ENCODE measurements at regions not wholly inside any gene's neighbourhood (a gene's known extent, or its start where the extent isn't known, plus 50 kb on each side); places are given as distances from the start of the nearest gene placed in this dataset.
"Not testable (repeated sequence)": the region's sequence is repeated elsewhere in the genome, so short reads cannot be mapped to it uniquely, and the experiment has no call there.

DNA sequence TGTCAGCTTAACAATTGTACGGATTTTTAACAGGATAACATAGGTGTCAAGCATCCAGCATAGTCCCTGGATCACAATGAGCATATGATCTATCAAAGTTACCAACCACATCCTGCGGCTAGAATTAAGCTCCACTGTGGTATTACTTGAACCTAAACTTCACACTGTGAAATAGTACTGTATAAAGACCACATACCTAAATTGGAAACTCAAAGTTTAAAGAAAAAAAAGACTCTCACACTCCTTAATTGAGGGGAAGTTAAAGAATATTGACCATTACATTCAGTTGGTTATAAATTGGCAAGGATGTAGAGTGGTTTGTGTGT is 133.0 kb upstream of the PZP start:
- TF ChIP-seq, protein P1, sequence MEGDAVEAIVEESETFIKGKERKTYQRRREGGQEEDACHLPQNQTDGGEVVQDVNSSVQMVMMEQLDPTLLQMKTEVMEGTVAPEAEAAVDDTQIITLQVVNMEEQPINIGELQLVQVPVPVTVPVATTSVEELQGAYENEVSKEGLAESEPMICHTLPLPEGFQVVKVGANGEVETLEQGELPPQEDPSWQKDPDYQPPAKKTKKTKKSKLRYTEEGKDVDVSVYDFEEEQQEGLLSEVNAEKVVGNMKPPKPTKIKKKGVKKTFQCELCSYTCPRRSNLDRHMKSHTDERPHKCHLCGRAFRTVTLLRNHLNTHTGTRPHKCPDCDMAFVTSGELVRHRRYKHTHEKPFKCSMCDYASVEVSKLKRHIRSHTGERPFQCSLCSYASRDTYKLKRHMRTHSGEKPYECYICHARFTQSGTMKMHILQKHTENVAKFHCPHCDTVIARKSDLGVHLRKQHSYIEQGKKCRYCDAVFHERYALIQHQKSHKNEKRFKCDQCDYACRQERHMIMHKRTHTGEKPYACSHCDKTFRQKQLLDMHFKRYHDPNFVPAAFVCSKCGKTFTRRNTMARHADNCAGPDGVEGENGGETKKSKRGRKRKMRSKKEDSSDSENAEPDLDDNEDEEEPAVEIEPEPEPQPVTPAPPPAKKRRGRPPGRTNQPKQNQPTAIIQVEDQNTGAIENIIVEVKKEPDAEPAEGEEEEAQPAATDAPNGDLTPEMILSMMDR (IDR thresholded peaks at IDR 0.05 in 4 of 5, conservative IDR thresholded peaks at IDR 0.05 in 1 of 5), result no peak
- TF ChIP-seq POLR2A (IDR thresholded peaks at IDR 0.05), result no peak
- intact Hi-C loops (cut with DNase I; ENCODE audit: low total_unique reads), result no loop called here
- DNase-seq, result no peak
- no peak overlapping the region for H3K27ac ChIP-seq
- H3K4me3 ChIP-seq, result no peak overlapping the region
- H3K4me1 ChIP-seq, result no peaks in the 10 kb centered on the region
- in situ Hi-C loops (cut with MboI; ENCODE audit: low sequenced_read_pairs in 4 of 4), result loop anchor here in 2 of 4 donors (25.0 kb wide), 1 partner anchor 371 kb away; no protein-coding TSS in a partner anchor
- no peaks in the 10 kb centered on the region for H3K36me3 ChIP-seq
- no peaks in the 10 kb centered on the region for H3K9me3 ChIP-seq
- no peak for ATAC-seq
- H3K27me3 ChIP-seq, result no peaks in the 10 kb centered on the region

DNA sequence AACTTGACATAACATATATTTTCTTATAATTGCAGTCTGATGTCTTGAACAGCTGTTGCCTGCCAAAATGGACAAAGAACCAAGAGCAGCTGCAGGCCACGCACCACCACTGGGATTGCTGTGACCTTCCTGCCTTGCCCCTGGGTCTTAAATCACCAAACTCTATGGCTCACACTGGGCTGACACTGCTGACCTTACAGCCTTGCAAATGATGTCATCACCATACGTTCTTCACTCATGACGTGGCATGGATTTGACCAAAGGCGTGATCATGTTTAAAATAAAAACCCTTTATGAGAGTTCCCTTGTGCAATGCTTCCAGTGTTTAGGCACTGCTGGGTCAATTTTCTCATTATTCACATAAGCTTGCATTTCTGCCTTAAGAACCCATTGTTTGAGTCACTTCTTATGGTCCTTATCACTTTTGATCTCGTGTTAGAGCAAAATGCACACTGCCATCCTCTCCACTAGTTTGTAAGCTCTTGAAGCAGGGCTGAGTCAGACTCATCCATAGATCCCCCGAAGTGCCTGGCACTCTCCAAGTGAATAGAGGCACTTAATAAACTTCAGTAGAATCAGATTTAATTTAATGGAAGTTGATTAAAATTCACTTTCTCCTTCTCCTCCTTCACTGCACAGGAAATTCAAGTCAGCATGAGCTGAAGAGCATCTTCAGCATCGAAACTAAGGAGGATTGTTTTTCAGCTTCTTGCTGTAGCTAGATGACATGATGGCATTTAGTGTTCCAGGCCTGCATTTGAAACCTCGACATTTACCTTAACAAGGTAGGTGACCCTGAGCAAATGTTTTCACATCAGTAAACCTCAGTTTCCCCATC is 132.4 kb upstream of the PZP start:
- TF ChIP-seq POLR2A (IDR thresholded peaks at IDR 0.05), result no peak
- TF ChIP-seq, protein P1 (IDR thresholded peaks at IDR 0.05 in 4 of 5, conservative IDR thresholded peaks at IDR 0.05 in 1 of 5), result no peak
- no peak for ATAC-seq
- H3K4me1 ChIP-seq, result no peaks in the 10 kb centered on the region
- H3K4me3 ChIP-seq, result no peak overlapping the region
- no peaks in the 10 kb centered on the region for H3K36me3 ChIP-seq
- no peak overlapping the region for H3K27ac ChIP-seq
- no peaks in the 10 kb centered on the region for H3K9me3 ChIP-seq
- H3K27me3 ChIP-seq, result no peaks in the 10 kb centered on the region
- DNase-seq, result no peak
- intact Hi-C loops (cut with DNase I; ENCODE audit: low total_unique reads), result no loop called here
- in situ Hi-C loops (cut with MboI; ENCODE audit: low sequenced_read_pairs in 4 of 4), result loop anchor here in 2 of 4 donors (25.0 kb wide), 1 partner anchor 372 kb away; no protein-coding TSS in a partner anchor

GRCh38 chr12:9337656-9338055 is 129.5 kb upstream of the PZP start:
- no peaks in the 10 kb centered on the region for H3K9me3 ChIP-seq
- intact Hi-C loops (cut with DNase I; ENCODE audit: low total_unique reads), result no loop called here
- no peaks in the 10 kb centered on the region for H3K4me1 ChIP-seq
- no peaks in the 10 kb centered on the region for H3K27me3 ChIP-seq
- H3K4me3 ChIP-seq, result no peak overlapping the region
- TF ChIP-seq, protein P1 (IDR thresholded peaks at IDR 0.05 in 4 of 5, conservative IDR thresholded peaks at IDR 0.05 in 1 of 5), result no peak
- no peak for TF ChIP-seq POLR2A (IDR thresholded peaks at IDR 0.05)
- H3K27ac ChIP-seq, result no peak overlapping the region
- no peaks in the 10 kb centered on the region for H3K36me3 ChIP-seq
- ATAC-seq (no peak), DNase-seq (no peak)
- in situ Hi-C loops (cut with MboI; ENCODE audit: low sequenced_read_pairs in 4 of 4), result loop anchor here in 2 of 4 donors (25.0 kb wide), 1 partner anchor 375 kb away; no protein-coding TSS in a partner anchor

DNA sequence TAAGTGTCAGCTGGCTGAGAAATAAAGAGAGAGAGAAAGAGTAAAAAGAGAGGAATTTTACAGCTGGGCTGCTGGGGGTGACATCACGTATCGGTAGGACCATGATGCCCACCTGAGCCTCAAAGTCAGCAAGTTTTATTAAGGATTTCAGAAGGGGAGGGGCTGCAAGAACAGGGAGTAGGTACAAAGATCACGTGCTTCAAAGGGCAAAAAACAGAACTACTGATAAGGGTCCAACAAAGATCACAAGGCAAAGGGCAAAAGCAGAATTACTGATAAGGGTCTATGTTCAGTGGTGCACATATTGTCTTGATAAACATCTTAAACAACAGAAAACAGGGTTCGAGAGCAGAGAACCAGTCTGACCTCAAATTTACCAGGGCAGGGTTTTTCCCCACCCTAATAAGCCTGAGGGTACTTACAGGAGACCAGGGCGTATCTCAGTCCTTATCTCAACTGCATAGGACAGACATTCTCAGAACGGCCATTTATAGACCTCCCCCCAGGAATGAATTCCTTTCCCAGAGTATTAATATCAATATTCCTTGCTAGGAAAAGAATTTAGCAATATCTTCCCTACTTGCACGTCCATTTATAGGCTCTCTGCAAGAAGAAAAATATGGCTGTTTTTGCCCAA is 128.3 kb upstream of the PZP start:
- H3K4me1 ChIP-seq; H3K27ac ChIP-seq; H3K27me3 ChIP-seq; intact Hi-C loops (cut with DNase I; ENCODE audit: low total_unique reads); ATAC-seq; H3K4me3 ChIP-seq; H3K36me3 ChIP-seq; H3K9me3 ChIP-seq; DNase-seq: not testable (repeated sequence)
- in situ Hi-C loops (cut with MboI; ENCODE audit: low sequenced_read_pairs in 4 of 4), result loop anchor here in 2 of 4 donors (25.0 kb wide), 1 partner anchor 376 kb away; no protein-coding TSS in a partner anchor

- intact Hi-C loops (cut with DNase I; ENCODE audit: low total_unique reads) (no loop called here), in situ Hi-C loops (cut with MboI; ENCODE audit: low sequenced_read_pairs in 4 of 4) (loop anchor here in 2 of 4 donors (25.0 kb wide), 1 partner anchor 376 kb away; no protein-coding TSS in a partner anchor)
- Histone ChIP-seq H3K27ac (no peak overlapping the region), H3K4me3 (no peak overlapping the region), H3K27me3 (no peaks in the 10 kb centered on the region), H3K36me3 (no peaks in the 10 kb centered on the region), H3K9me3 (no peaks in the 10 kb centered on the region), H3K4me1 (peaks cover 0 to 2% of the 10 kb centered on the region in 2 donors)
- DNase-seq (no peak), ATAC-seq (no peak)
- TF ChIP-seq POLR2A (IDR thresholded peaks at IDR 0.05), result no peak
- TF ChIP-seq, protein P1 (IDR thresholded peaks at IDR 0.05 in 4 of 5, conservative IDR thresholded peaks at IDR 0.05 in 1 of 5), result no peak
Observed at GRCh38 chr12:9335867-9336266, 127.7 kb upstream of the PZP start.

Measured in gastrocnemius medialis (tissue), 4 donors.